ENCODE measurements at regions not wholly inside any gene's neighbourhood (a gene's known extent, or its start where the extent isn't known, plus 50 kb on each side); places are given as distances from the start of the nearest gene placed in this dataset.

- 52% methylated on average over 5 of the region's 5 CpGs for WGBS (ENCODE audit: low lambda C conversion rate)
- peaks cover 10% of the 10 kb centered on the region; the same call in 1 of the 2 replicates for H3K27me3 ChIP-seq (ENCODE audit: insufficient read depth)
- no peaks in the 10 kb centered on the region for H4K20me1 ChIP-seq (ENCODE audit: insufficient read depth)
- H3K9me3 ChIP-seq: no peaks in the 10 kb centered on the region
- no peak overlapping the region for H3K9ac ChIP-seq
- no peaks in the 10 kb centered on the region for H3K79me2 ChIP-seq (ENCODE audit: insufficient read depth)
- no peaks in the 10 kb centered on the region; a peak in 1 of 4 replicates for H3K4me1 ChIP-seq (ENCODE audit: control insufficient read depth in 1 of 2, insufficient read depth in 2 of 2, low read depth in 1 of 2, low read length in 1 of 2)
- no peak overlapping the region for H3K4me2 ChIP-seq
- no peak overlapping the region for H3K4me3 ChIP-seq (ENCODE audit: low read depth in 2 of 2, low read length in 1 of 2)
- H3K36me3 ChIP-seq (replicated peaks in 1 of 2; ENCODE audit: control insufficient read depth in 1 of 2, insufficient read depth in 2 of 2, low read length in 1 of 2): no peaks in the 10 kb centered on the region
- ChIA-PET CTCF (interaction anchor here (0.6 to 1.4 kb wide), 2 partner anchors 16 to 21 kb away, joined by 3 to 4 read pairs; no protein-coding TSS in a partner anchor), POLR2A (no interaction called here)
- TF ChIP-seq SIN3A (IDR thresholded peaks at IDR 0.05; ENCODE audit: borderline replicate concordance, low read depth, low read length) (no peak), USF2 (IDR thresholded peaks at IDR 0.05; ENCODE audit: borderline replicate concordance, low read depth, low read length) (no peak), RFX5 (IDR thresholded peaks at IDR 0.05; ENCODE audit: low read length) (no peak), RXRA (IDR thresholded peaks at IDR 0.05; ENCODE audit: borderline replicate concordance, low read depth) (no peak), SMC3 (IDR thresholded peaks at IDR 0.05; ENCODE audit: low read depth, low read length) (no peak), PBX3 (IDR thresholded peaks at IDR 0.05) (no peak), POLR2AphosphoS5 (IDR thresholded peaks at IDR 0.05; ENCODE audit: low read depth, low read length) (no peak), ZBTB33 (IDR thresholded peaks at IDR 0.05; ENCODE audit: borderline replicate concordance, low read depth) (no peak), FOXJ3 (CRISPR knock-in tag; IDR thresholded peaks at IDR 0.05) (no peak), IRF3 (IDR thresholded peaks at IDR 0.05; ENCODE audit: low read depth, low read length) (no peak), EZH2phosphoT487 (IDR thresholded peaks at IDR 0.05; ENCODE audit: borderline replicate concordance, low read depth) (no peak), RCOR1 (IDR thresholded peaks at IDR 0.05; ENCODE audit: low read length) (no peak)
- H2AFZ ChIP-seq (ENCODE audit: low read depth): no peak overlapping the region
- no peak for DNase-seq
- H3K27ac ChIP-seq (ENCODE audit: low read depth in 2 of 2, low read length in 1 of 2): no peak overlapping the region
- no peaks in the 10 kb centered on the region for H3F3A ChIP-seq (replicated peaks; ENCODE audit: insufficient read depth)
- no peaks in the 10 kb centered on the region for H3K9me2 ChIP-seq
Measured at GRCh38 chr3:72008226-72008996, 223.5 kb upstream of the PROK2 start.
